ENCODE measurements at regions not wholly inside any gene's neighbourhood (a gene's known extent, or its start where the extent isn't known, plus 50 kb on each side); places are given as distances from the start of the nearest gene placed in this dataset.
"Not testable (repeated sequence)": the region's sequence is repeated elsewhere in the genome, so short reads cannot be mapped to it uniquely, and the experiment has no call there.

- H3K4me1 ChIP-seq (ENCODE audit: control insufficient read depth, insufficient read depth, low read length): peaks cover 29% of the 10 kb centered on the region
- no peaks in the 10 kb centered on the region for H3K9me3 ChIP-seq (ENCODE audit: control insufficient read depth in 2 of 2, low read length in 2 of 2)
- peak overlapping the region; percentile 91 for H3K27ac ChIP-seq (ENCODE audit: low read length)
- H3K9ac ChIP-seq (ENCODE audit: low read length in 2 of 2): peak overlapping the region; percentile 77 to 90
- no peaks in the 10 kb centered on the region for H3K36me3 ChIP-seq (ENCODE audit: control insufficient read depth in 2 of 2, insufficient read depth in 2 of 2, low read length in 2 of 2)
- peak overlapping the region; percentile 66 to 83 for H3K4me3 ChIP-seq (ENCODE audit: low read length in 2 of 2)
- H3K27me3 ChIP-seq (ENCODE audit: control insufficient read depth in 1 of 2, insufficient read depth in 2 of 2, low read length in 2 of 2): no peaks in the 10 kb centered on the region
Observed at GRCh38 chr14:34059037-34059924, 108.4 kb upstream of the EGLN3 start.

GRCh38 chr14:34058510-34058909 lies 107.6 kb upstream of the EGLN3 start:
- Histone ChIP-seq H3K27ac (ENCODE audit: low read length) (no peak overlapping the region), H3K4me3 (ENCODE audit: low read length in 2 of 2) (no peak overlapping the region), H3K27me3 (ENCODE audit: control insufficient read depth in 1 of 2, insufficient read depth in 2 of 2, low read length in 2 of 2) (no peaks in the 10 kb centered on the region), H3K36me3 (ENCODE audit: control insufficient read depth in 2 of 2, insufficient read depth in 2 of 2, low read length in 2 of 2) (no peaks in the 10 kb centered on the region), H3K4me1 (ENCODE audit: control insufficient read depth, insufficient read depth, low read length) (peaks cover 29% of the 10 kb centered on the region), H3K9me3 (ENCODE audit: control insufficient read depth in 2 of 2, low read length in 2 of 2) (no peaks in the 10 kb centered on the region), H3K9ac (ENCODE audit: low read length in 2 of 2) (no peak overlapping the region)

- H3K4me3 ChIP-seq (ENCODE audit: low read length in 2 of 2): no peak overlapping the region
- H3K9ac ChIP-seq (ENCODE audit: low read length in 2 of 2): no peak overlapping the region
- peaks cover 23% of the 10 kb centered on the region for H3K4me1 ChIP-seq (ENCODE audit: control insufficient read depth, insufficient read depth, low read length)
- H3K27me3 ChIP-seq (ENCODE audit: control insufficient read depth in 1 of 2, insufficient read depth in 2 of 2, low read length in 2 of 2): no peaks in the 10 kb centered on the region
- no peaks in the 10 kb centered on the region for H3K36me3 ChIP-seq (ENCODE audit: control insufficient read depth in 2 of 2, insufficient read depth in 2 of 2, low read length in 2 of 2)
- H3K27ac ChIP-seq (ENCODE audit: low read length): no peak overlapping the region
- no peaks in the 10 kb centered on the region for H3K9me3 ChIP-seq (ENCODE audit: control insufficient read depth in 2 of 2, low read length in 2 of 2)
Observed at GRCh38 chr14:34056046-34056445, 105.2 kb upstream of the EGLN3 start.

GRCh38 chr14:34055157-34055950 lies 104.5 kb upstream of the EGLN3 start:
- H3K9ac ChIP-seq (ENCODE audit: low read length in 2 of 2): no peak overlapping the region
- H3K9me3 ChIP-seq (ENCODE audit: control insufficient read depth in 2 of 2, low read length in 2 of 2): no peaks in the 10 kb centered on the region
- H3K27ac ChIP-seq (ENCODE audit: low read length): no peak overlapping the region
- no peaks in the 10 kb centered on the region for H3K27me3 ChIP-seq (ENCODE audit: control insufficient read depth in 1 of 2, insufficient read depth in 2 of 2, low read length in 2 of 2)
- H3K4me1 ChIP-seq (ENCODE audit: control insufficient read depth, insufficient read depth, low read length): peaks cover 17% of the 10 kb centered on the region
- no peak overlapping the region for H3K4me3 ChIP-seq (ENCODE audit: low read length in 2 of 2)
- no peaks in the 10 kb centered on the region for H3K36me3 ChIP-seq (ENCODE audit: control insufficient read depth in 2 of 2, insufficient read depth in 2 of 2, low read length in 2 of 2)

GRCh38 chr14:34053666-34054065 lies 102.8 kb upstream of the EGLN3 start:
- no peaks in the 10 kb centered on the region for H3K9me3 ChIP-seq (ENCODE audit: control insufficient read depth in 2 of 2, low read length in 2 of 2)
- no peak overlapping the region for H3K4me3 ChIP-seq (ENCODE audit: low read length in 2 of 2)
- no peak overlapping the region for H3K9ac ChIP-seq (ENCODE audit: low read length in 2 of 2)
- H3K27ac ChIP-seq (ENCODE audit: low read length): no peak overlapping the region
- H3K27me3 ChIP-seq (ENCODE audit: control insufficient read depth in 1 of 2, insufficient read depth in 2 of 2, low read length in 2 of 2): no peaks in the 10 kb centered on the region
- H3K36me3 ChIP-seq (ENCODE audit: control insufficient read depth in 2 of 2, insufficient read depth in 2 of 2, low read length in 2 of 2): no peaks in the 10 kb centered on the region
- peaks cover 8% of the 10 kb centered on the region for H3K4me1 ChIP-seq (ENCODE audit: control insufficient read depth, insufficient read depth, low read length)

GRCh38 chr14:34052658-34053014 lies 101.8 kb upstream of the EGLN3 start:
- H3K27me3 ChIP-seq (ENCODE audit: control insufficient read depth in 1 of 2, insufficient read depth in 2 of 2, low read length in 2 of 2): no peaks in the 10 kb centered on the region
- H3K9ac ChIP-seq (ENCODE audit: low read length in 2 of 2): no peak overlapping the region
- H3K36me3 ChIP-seq (ENCODE audit: control insufficient read depth in 2 of 2, insufficient read depth in 2 of 2, low read length in 2 of 2): no peaks in the 10 kb centered on the region
- H3K4me1 ChIP-seq (ENCODE audit: control insufficient read depth, insufficient read depth, low read length): peaks cover 8% of the 10 kb centered on the region
- no peak overlapping the region for H3K4me3 ChIP-seq (ENCODE audit: low read length in 2 of 2)
- no peak overlapping the region for H3K27ac ChIP-seq (ENCODE audit: low read length)
- no peaks in the 10 kb centered on the region for H3K9me3 ChIP-seq (ENCODE audit: control insufficient read depth in 2 of 2, low read length in 2 of 2)

- Histone ChIP-seq H3K4me3 (ENCODE audit: low read length in 2 of 2) (no peak overlapping the region), H3K27ac (ENCODE audit: low read length) (no peak overlapping the region), H3K36me3 (ENCODE audit: control insufficient read depth in 2 of 2, insufficient read depth in 2 of 2, low read length in 2 of 2) (no peaks in the 10 kb centered on the region), H3K4me1 (ENCODE audit: control insufficient read depth, insufficient read depth, low read length) (peaks cover 8% of the 10 kb centered on the region), H3K9me3 (ENCODE audit: control insufficient read depth in 2 of 2, low read length in 2 of 2) (no peaks in the 10 kb centered on the region), H3K27me3 (ENCODE audit: control insufficient read depth in 1 of 2, insufficient read depth in 2 of 2, low read length in 2 of 2) (no peaks in the 10 kb centered on the region), H3K9ac (ENCODE audit: low read length in 2 of 2) (no peak overlapping the region)
Observed at GRCh38 chr14:34051966-34052657, 101.2 kb upstream of the EGLN3 start.

GRCh38 chr14:34050606-34051005 lies 99.7 kb upstream of the EGLN3 start:
- H3K27me3 ChIP-seq (ENCODE audit: control insufficient read depth in 1 of 2, insufficient read depth in 2 of 2, low read length in 2 of 2): no peaks in the 10 kb centered on the region
- H3K4me1 ChIP-seq (ENCODE audit: control insufficient read depth, insufficient read depth, low read length): peaks cover 8% of the 10 kb centered on the region
- no peaks in the 10 kb centered on the region for H3K9me3 ChIP-seq (ENCODE audit: control insufficient read depth in 2 of 2, low read length in 2 of 2)
- no peak overlapping the region for H3K27ac ChIP-seq (ENCODE audit: low read length)
- no peaks in the 10 kb centered on the region for H3K36me3 ChIP-seq (ENCODE audit: control insufficient read depth in 2 of 2, insufficient read depth in 2 of 2, low read length in 2 of 2)
- no peak overlapping the region for H3K4me3 ChIP-seq (ENCODE audit: low read length in 2 of 2)
- H3K9ac ChIP-seq (ENCODE audit: low read length in 2 of 2): no peak overlapping the region

- no peaks in the 10 kb centered on the region for H3K9me3 ChIP-seq (ENCODE audit: control insufficient read depth in 2 of 2, low read length in 2 of 2)
- H3K9ac ChIP-seq (ENCODE audit: low read length in 2 of 2): no peak overlapping the region
- no peak overlapping the region for H3K27ac ChIP-seq (ENCODE audit: low read length)
- no peak overlapping the region for H3K4me3 ChIP-seq (ENCODE audit: low read length in 2 of 2)
- H3K36me3 ChIP-seq (ENCODE audit: control insufficient read depth in 2 of 2, insufficient read depth in 2 of 2, low read length in 2 of 2): no peaks in the 10 kb centered on the region
- H3K4me1 ChIP-seq (ENCODE audit: control insufficient read depth, insufficient read depth, low read length): peaks cover 8% of the 10 kb centered on the region
- H3K27me3 ChIP-seq (ENCODE audit: control insufficient read depth in 1 of 2, insufficient read depth in 2 of 2, low read length in 2 of 2): no peaks in the 10 kb centered on the region
Observed at GRCh38 chr14:34049790-34050189, 98.9 kb upstream of the EGLN3 start.

GRCh38 chr14:34049187-34049586 lies 98.3 kb upstream of the EGLN3 start:
- not testable (repeated sequence) for H3K4me1 ChIP-seq (ENCODE audit: control insufficient read depth, insufficient read depth, low read length); H3K27me3 ChIP-seq (ENCODE audit: control insufficient read depth in 1 of 2, insufficient read depth in 2 of 2, low read length in 2 of 2); H3K36me3 ChIP-seq (ENCODE audit: control insufficient read depth in 2 of 2, insufficient read depth in 2 of 2, low read length in 2 of 2); H3K9me3 ChIP-seq (ENCODE audit: control insufficient read depth in 2 of 2, low read length in 2 of 2); H3K27ac ChIP-seq (ENCODE audit: low read length); H3K9ac ChIP-seq (ENCODE audit: low read length in 2 of 2); H3K4me3 ChIP-seq (ENCODE audit: low read length in 2 of 2)

Data from stomach smooth muscle (tissue), 2 donors.